GM18511 (cell line): ENCODE measurements at regions not wholly inside any gene's neighbourhood (a gene's known extent, or its start where the extent isn't known, plus 50 kb on each side); places are given as distances from the start of the nearest gene placed in this dataset.

ENCODE experiments used
- ATAC-seq: cut with Tn5 transposase; IDR thresholded peaks from one replicate; pipeline ENCODE4 v1.9.1; 2021; ENCODE audit warnings: mild to moderate bottlenecking, moderate library complexity; ENCODE audit not compliant: unreplicated experiment

DNA sequence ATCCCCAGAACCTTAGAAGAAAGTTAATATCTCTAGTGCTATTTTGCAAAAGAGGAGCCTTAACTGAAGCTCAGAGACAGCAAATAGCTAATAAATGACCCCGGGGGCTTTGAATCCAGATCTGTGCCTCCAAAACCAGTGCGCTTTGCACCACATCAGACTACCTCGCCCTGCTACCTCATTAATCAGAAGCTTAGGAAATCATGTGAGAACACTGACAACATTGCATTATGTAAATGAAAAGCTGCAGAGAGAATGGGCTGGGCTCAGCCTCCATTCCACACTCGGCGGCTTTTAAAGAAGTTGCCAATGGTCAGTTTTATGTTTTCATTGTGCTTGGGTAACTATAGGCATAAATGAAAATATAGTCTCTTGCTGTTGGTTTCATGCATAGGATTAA is 54.0 kb upstream of the STMND1 start:
- ATAC-seq, result no peak

DNA sequence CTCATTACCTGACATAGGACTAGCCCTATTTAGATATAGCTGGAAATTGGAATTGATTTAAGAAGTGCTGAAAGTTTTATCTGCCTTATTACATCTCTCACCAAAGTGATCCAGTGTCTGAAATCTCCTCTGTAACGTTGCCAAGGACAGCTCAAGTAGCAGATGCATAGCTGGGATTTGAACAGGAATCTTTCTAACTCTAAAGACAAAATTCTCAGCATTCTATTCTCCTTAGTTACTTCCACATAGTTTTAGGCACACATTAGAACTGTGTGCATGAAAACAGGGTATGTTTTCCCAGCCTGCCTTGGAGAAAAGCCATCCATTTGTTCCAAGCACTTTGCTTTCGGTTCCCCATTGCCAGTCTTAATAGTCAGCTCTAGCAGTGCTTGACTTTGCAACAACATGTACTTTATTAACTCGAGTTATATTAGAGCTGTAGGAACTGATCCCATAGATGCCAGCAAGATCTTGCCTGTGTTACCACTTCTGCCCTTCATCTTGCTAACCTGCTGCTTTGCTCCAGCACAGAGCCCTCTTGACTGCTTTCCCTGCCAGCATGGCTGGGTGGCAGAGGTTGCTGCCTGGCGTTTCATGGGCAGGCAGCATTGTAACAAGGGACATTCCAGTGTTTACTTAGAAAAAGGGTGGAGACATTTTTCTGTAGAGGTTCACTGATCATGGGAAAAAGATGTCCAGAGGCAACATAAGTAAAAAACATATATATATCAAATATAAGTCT is 56.1 kb upstream of the STMND1 start:
- ATAC-seq, result no peak

DNA sequence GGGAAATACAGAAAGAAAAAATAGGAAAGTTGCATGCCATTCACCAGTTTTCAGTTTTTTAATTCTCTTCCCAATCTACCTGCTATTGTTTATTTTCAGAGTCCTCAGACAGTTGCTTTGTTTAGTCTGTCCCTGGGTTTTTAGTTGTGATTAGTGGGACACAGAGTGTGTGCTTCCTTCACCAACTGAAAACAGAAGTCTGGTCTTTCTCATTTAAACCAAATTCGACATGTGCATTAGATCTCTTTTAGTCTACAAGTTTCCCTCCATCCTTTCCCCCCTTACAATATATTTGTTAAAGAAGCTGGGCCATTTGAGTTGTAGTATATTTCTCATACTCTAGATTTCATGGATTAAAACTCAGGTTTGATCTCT is 58.7 kb upstream of the STMND1 start:
- no peak for ATAC-seq

DNA sequence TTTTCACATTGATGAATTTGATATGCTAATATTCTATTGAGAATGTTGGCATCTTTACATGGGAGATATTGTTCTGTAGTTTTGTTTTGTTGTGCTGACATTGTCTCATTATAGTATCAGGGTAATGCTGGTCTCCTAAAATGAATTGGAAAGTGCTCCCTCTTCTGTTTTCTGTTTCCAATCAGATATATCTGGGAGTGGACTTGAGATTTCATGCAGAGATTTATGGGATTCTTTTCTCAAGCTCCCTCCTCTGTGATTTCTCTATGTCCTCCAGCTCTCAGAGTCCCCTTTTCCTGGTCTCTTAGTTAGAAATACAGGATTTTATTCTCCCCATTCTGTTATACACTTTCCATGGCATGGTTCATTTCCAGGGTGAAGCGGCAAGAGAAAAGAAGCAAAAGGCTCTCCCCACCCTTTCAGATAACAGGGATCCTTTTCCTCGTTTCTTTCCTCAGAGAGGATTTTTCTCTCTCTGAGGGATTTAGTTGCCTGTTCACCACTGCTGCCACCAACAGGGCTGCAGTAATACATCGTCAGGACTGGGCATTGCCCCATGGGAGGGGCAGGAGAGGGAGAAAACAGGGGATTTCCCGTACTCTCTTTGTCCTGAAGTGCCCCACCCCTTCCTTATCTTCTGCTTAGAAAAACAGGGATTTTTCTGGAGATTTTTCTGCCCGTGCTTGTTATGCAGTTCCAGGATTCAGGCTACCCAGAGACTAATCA is 59.3 kb upstream of the STMND1 start:
- ATAC-seq, result no peak

DNA sequence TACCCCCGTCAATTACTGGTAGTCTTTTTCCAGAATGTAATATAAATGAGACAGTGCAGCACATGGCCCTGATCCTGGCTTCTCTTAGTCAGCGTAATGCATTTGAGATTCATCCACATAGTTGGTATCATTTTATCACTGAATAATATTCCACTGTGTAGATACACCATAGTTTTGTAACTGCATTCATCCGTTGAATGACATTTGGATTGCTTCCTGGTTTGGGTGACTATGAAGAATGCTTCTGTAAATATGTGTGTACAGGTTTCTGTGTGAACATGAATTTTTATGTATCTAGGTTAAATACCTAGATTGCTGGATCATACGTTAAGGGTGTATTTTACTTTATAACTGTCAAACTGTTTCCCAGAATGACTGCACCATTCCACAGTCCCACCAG is 62.6 kb upstream of the STMND1 start:
- ATAC-seq, result no peak

DNA sequence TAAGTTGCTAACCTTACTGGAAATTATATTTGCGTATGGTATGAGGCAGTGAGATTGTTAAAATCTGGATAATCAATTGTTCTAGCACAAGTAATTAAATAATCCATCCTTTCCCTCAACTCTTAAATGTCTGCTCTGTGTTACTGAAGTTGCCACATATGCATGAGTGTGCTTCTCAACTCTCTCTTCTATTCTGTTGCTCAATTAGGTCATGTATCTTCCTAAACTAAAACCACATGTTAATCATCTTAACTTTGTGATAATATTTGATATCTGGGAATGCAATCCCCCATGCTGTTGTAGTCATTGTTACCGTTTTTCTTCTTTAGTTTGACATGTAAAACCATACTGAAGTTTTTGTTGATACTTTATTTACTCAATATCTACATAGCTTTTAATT is 63.5 kb upstream of the STMND1 start:
- ATAC-seq, result no peak

DNA sequence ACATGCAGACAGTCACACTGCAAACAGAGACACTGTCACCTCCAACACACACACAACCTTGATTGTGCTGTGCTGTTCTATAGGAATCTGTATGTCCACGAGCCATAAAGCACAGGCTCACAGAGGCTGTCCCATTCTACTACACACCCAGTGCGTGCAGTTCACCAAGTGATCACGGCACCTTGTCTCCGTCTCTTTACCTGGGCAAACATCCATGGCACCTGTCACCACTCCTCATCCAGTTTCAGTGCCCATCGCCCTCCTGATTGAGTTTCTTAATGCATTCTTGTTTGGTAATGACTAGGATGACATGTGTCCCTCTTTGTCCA is 65.8 kb upstream of the STMND1 start:
- no peak for ATAC-seq

DNA sequence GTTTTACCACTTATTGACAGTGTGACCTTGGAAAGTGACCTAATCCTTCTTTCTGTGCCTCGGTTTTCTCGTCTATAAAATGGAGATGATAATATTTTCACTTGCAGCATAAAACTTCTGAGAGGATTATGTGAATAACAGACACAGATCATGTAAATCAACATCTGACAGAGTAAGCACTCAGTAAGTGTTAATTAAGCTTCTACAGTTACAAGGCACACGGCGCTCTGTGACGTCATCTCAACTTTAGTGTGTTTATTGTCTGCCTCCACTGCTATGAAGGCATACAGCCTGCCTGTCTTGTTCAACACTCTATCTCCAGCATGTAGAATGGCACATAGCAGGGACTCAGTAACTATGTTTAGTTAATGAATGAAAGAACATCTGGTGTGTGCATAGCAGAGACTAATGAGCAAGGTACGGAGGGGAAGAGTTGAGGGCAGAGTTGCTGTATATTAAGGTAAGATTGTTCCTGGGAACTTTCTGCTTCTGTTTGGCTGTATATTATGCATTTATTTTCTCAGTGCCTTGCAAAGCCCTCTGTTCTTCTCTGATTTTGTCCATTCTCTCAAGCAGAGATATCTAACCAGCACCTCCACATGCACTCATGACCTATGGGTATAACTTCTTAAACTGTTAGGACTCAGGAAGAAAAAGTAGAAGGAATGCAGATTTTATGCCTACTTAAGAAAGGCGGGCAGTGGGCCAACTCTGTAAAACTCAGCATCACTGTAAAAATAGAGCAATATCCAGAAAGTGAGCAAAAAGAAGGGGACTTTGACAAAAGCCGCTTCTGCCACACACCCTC is 66.4 kb upstream of the STMND1 start:
- ATAC-seq, result no peak

DNA sequence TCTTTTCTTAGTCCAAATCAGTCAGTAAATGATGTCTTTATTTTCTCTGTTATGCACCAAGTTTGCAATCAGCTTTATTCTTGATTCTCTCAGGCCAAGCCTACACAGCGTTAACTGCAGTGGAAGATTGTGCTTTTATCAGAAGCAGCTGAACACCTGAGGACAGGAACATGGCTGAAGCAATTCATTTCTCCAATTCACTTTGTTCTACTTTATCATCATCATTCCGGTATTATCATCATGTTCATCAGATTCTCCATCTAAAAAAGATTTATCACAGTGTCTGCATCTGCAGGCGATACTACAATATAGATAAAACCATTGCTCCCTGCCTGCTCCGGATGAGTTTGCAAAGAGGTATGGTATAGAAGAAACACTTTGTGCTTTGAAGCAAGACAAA is 68.1 kb upstream of the STMND1 start:
- ATAC-seq, result no peak

DNA sequence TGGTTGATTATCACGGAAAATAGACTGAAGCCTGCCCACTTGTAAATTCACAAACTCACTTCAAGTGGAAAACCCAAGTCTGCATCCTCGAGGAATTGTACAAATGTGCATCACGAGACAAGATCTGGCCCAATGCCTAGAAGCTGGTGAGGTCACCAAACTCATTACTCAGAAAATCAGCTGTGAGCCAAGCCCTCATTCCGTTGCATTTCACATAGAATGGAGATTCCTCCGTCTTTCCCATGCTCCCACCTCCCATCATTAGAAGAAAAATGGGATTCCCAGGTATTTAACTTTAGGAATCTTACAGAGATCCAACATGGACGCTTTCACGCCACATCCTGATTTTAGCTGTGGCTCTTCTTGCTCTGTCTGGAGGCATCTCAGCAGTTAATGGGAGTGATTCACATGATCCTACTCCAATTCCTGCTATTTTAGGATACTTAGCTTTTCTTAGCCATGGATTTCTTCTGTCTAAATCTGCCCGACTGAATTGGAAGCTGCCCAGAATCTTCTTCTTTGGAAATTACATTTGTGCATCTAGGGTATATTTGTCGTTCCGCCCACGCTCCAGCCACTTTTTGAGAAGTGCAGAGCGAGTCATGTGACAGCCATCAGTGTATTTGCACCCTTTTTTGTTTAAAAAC is 68.7 kb upstream of the STMND1 start:
- ATAC-seq, result no peak

DNA sequence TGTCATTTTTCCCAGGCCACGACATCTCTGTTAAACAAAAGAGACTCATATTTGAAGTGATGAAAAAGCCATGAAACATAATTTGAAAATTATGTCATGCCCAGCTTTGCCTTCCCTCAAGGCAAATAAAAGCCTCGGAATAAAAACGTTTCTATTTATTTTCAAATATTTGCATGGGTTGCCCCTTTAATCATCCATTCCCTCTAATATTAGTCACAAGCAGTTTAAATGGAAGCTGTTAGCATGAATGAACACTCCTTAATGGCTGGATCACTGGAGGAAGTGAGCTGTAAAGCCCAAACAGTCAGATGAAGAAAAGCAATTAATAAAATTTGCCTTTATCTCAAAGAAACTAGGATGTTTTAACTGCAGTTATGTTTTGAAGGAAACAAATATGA is 69.3 kb upstream of the STMND1 start:
- ATAC-seq, result no peak

DNA sequence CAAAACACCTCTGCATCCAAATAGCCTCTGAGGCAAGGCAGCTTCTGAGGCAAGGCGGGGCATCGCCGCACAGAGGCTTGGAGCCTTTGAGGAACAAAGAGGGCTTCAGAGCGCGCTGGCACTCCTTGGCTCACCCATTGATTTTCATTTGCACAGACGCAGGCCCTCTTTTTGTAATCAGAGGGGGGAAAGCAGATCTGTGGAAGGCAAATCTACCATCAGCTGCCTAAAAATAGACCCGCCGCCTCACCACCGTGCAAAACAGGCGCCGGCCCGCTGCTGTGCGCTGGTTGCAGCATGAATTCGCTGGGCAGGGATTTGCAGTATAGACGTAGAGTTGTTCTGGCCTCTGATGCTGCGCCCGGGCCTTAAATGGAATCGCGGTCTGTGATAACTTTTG is 69.9 kb upstream of the STMND1 start:
- no peak for ATAC-seq

DNA sequence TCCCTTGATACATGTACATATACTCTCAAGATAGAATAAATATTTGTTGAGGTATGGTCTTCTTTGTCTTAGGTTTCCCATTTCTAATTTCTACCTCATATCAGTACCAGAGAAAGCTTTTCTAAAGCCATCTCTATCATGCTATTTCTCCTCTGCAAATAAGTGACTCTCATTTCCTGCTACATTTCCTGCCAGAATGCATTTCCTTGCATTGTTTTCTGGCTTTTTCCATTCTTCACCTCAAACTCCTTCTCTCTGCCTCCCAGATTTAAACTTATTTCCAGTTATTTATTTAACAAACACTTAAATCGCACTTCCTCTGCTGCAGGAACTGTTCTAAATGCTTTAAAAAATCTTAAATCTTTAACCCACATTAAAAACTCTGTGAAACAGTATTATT is 74.4 kb upstream of the STMND1 start:
- no peak for ATAC-seq

DNA sequence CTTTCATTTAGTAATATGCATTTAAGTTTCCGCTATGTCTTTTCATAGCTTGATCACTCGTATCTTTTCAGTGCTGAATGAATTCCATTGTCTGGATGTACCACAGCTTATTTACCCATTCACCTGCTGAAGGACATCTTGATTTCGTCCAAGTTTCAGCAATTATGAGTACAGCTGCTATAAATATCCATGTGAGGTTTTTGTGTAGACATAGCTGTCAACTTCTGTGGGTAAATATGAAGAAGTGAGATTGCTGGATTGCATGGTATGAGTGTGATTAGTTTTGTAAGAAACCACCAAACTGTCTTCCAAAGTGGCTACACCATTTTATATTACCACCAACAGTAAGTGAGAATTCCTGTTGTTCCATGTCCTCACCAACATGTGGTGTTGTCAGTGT is 79.2 kb upstream of the STMND1 start:
- no peak for ATAC-seq

DNA sequence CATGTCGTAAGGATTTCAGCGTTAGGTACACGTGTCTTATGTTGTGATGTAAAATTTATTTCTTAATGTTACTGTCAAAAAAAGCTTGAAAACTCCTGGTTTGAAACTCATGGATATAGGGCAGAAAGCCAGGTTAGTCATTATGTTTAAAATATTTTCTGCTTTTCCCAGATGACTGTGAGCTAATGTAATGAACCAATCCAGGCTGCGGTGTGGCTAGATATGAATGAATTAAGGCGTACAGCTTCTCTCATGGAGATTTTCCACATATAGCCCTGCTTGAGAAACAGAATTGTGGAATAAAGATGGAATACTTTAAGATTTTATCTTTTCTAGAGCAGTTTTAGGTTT is 80.3 kb upstream of the STMND1 start:
- no peak for ATAC-seq

DNA sequence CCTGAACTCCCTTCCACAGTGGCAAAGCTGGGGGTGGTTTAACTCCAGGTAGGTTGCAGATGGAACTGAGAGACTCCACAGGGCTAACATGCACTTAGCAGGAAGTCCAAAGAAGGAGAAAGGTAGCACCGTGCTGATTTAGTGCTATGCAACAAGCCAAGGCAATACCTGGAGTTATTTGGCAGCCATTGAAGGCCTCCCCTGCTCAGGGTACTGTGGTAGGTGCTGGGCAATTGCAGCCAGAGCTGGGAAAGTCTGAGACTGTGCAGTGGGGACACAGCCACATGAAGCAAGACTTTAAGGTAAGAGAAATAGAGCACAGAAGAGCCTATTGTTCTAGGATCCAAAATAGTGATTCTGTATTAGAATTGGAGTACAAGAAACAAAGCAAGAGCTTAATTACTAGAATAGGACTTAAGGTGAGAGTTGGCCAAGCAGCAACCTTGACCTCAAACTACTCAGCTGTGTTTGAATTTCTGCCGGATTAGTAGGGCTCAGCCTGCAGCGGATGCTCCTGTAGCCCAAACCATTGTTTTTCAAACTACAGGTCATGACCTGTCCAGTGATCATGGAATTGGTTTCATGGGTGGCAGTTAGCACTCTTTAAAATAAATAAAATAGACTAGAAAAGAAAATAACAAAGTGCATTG is 80.8 kb upstream of the STMND1 start:
- no peak for ATAC-seq

DNA sequence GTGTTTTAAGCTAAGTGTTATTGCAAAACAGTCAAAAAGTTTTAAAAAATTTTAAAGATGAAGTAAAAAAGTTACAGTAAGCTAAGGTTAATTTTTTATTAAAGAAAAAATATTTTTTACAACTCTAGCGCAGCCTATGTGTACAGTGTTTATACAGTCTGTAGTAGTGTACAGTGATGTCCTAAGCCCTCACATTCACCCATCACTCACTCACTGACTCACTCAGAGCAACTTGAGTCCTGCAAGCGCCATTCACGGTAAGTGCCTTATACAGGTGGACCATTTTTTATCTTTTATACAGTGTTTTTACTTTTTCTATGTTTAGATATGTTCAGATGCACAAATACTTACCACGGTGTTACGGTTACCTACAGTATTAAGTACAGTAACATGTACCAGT is 83.4 kb upstream of the STMND1 start:
- no peak for ATAC-seq

DNA sequence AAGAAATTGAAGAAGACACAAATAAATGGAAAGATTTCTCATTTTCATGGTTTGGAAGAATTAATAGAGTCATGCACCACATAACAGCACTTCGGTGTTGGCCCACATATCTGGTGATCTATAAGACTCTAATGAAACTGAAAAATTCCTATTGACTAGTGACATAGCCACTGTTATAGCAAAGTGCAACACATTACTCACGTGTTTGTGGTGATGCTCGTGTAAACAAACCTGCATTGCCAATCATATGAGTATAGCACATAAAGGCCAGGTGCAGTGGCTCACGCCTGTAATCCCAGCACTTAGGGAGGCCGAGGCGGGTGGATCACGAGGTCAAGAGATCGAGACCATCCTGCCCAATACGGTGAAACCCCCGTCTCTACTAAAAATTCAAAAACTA is 84.4 kb upstream of the STMND1 start:
- ATAC-seq, result no peak

DNA sequence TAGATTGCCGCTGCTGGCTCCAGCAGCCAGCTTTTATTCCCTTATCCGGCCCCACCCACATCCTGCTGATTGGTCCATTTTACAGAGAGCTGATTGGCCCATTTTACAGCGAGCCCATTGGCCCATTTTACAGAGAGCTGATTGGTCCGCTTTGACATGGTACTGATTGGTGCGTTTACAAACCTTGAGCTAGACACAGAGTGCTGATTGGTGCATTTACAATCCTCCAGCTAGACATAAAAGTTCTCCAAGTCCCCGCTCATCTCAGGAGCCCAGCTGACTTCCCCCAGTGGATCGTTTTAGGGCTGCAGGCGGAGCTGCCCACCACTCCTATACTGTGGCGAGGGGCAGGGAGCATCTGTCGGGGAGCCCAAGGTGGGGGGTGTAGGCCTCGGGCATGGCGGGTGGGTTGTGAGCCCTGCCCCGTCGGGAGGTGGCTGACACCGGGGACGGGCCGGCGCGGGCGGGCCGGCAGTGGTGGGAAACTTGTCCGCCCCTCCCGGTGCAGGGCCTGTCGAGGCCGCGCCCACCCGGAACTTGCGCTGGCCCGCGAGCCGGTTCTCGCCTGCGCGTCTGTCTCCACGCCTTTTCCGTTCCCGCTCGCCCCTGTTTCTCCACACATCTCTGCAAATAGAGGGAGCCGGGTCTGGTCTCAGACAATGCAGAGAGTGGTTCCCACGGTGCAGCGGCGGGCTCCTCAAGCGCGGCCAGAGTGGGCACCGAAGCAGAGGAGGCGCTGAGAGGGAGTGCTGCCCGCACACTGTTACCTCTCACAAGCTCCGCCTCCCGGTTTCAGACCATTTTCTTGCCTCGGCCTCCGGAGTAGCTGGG is 86.1 kb upstream of the STMND1 start:
- ATAC-seq, result peak; percentile 7

DNA sequence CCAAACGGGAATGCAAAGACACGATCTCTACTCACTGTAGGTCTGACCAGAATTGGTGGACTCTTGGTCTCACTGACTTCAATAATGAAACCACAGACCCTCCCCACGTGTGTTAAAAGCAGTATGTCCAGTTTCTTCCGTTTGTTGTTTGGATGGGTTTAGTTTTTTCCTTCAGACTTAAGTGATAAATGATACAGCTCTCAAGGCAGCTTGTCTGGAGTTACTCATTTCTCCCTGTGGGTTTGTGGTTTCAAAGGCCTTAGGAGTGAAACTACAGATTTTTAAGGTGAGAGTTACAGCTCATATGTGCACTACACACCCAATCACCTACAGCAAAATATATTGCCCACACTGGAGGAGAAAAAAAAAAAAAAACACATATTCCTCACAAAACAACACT is 86.7 kb upstream of the STMND1 start:
- ATAC-seq, result peak; percentile 99
